ENCODE measurements at regions not wholly inside any gene's neighbourhood (a gene's known extent, or its start where the extent isn't known, plus 50 kb on each side); places are given as distances from the start of the nearest gene placed in this dataset.

DNA sequence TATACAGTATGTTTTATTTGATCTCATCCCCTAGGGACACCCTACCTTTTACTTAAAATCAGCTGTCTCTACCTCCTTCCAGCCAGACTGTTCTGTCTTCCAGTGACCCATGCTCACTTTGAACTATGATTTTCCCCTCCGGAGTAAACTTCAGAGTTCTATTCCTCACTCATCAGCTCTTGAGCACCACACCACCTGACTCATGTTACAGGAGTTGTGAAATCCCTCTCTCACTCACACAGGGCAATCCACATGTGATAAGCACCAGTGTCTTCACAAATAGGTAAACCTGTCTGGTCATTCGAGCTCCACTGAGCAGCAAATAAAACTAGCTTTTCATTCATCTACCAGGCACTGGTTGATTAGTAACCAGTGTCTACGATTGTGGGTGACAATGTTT is 177.3 kb upstream of the BMP4 start:
- no peak for DNase-seq

DNA sequence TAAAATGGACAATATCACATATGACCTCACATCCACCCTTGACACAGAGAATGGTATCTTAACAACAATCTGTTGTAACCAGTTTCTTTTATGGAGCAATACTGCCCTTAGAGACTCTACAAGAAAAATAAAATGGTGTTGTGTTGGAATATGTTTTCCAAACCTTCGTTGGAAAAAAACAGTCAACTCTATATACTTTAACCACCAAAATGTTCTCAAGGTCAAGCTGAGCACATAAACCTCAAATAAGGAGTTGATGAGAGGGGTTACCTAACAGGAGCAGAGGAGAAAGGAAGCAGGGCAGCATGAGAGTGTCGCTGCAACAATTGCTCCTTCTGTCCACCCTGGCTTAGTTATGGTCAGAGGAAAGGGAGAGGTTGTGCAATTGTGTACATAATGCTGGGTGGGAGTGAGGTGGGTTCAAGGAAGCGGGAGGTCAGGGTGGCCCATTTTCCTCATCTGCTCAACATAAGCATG is 179.2 kb upstream of the BMP4 start:
- DNase-seq, result no peak

GRCh38 chr14:54136894-54137613 is 180.4 kb upstream of the BMP4 start:
- DNase-seq, result no peak

GRCh38 chr14:54137614-54137961 is 181.0 kb upstream of the BMP4 start:
- DNase-seq, result no peak

- DNase-seq, result no peak
These were observed 181.4 kb upstream of the BMP4 start for GRCh38 chr14:54138024-54138353.

DNA sequence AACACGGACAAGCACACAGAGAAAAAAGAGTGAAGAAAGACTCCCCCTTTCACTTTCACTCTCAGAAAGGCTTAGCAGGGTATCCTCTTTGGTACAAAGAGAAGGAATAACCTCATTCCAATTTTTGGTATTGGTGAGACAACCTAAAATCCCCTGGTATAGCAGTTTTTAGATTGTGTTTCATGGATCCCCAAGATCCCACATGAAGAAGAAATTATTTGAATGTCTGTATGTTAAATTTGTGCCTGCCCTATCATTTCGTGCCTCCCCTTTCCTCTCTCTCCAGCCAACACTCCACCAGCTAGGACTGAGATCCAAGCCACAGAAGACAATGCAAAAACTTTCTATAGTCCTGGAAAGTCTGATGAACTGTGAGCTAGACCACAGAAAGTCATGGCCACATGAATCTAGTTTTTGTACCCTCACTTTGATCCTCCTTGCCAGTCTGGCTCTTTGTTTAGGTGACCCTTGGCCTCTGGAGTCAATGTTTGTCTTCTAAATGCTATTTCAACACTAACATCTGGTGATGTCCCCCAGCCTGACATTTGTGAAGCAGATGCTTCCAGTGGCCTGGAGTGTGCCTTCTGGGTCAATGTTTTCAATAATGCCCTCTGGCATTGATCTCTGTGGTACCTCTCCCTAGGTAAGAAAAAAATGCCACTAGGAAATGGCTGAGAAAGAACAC is 181.9 kb upstream of the BMP4 start:
- no peak for DNase-seq

DNA sequence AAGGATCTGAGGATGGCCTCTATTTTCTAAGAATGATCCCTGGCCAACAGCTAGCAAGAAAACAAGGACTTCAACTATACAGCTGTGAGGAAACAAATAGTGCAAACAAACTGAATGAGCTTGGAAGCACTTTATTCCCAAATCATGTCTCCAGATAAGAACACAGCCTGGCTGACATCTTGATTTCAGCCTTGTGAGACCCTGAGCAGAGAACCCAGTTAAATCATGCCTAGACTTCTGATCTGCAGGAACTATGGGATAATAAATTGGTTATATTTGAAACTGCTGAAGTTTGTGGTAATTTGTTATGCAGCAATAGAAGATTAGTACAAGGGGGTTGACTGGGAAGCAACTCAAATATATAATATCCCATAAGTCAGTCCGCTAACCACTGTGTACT is 183.9 kb upstream of the BMP4 start:
- DNase-seq, result no peak

GRCh38 chr14:54146601-54147000 is 190.0 kb upstream of the BMP4 start:
- no peak for DNase-seq

DNA sequence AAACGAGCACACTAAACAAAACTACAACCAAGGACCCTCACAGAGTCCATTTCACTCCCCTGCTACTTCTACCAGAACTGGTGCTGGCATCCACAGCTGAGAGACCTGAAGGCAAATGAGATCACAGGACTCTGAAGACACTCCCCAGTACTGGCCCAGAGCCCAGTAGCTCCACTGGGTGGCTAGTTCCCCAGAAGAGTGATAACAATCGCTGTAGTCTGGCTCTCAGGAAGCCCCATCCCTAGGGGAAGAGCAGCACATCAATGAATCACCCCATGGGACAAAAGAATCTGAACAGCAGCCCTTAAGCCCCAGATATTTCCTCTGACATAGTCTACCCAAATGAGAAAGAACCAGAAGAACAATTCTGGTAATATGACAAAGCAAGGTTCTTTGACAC is 190.7 kb upstream of the BMP4 start:
- no peak for DNase-seq

GRCh38 chr14:54147758-54148157 is 191.1 kb upstream of the BMP4 start:
- no peak for DNase-seq

GRCh38 chr14:54148251-54148650 is 191.6 kb upstream of the BMP4 start:
- DNase-seq, result no peak

- no peak for DNase-seq
These were observed 195.7 kb upstream of the BMP4 start for GRCh38 chr14:54152351-54152750.

DNA sequence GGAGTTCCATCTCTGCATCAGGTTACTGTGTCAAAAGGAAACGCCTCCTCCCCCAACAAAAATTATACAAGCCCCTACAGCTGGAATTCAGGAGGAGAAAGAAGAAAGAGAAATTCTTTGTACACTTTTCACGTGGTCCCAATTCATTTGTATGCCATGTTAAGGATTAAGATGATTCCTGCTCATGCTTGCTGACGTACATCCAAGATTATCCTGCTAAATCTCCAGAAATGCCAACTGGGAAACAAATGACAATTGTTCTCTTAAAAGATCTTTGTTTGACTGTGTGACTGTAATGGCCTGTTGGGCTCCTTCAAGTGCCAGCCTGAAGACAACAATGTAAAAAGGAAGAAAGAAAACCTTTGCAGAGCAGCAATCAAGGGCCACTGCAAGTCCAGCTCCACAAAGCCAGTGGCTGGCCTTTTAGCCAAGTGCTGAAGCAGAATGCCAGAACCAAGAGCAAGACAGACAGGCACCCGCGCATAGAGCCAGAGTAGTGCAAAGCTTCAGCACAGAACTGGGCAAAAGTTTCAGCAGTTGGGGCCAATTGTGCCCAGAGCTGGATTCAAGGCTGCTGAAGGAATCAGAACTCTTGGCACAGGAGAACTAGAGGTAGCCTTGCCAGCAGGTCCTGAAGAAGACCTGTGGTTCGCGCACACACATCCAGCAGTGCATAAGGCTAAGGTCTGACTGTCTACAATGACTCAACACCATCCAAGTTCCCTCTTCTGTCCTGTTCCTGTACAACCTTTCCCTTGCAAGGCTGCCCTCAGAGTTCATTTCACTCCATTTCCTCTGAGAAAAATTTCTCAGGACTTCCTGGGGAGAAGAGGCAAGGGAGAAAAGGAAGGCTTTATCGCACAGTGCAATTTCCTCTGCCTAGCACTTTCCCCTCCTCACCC is 209.7 kb upstream of the BMP4 start:
- DNase-seq, result no peak

- DNase-seq, result no peak
These were observed 211.9 kb upstream of the BMP4 start for GRCh38 chr14:54168489-54168888.

- DNase-seq, result peak; percentile 7
These were observed 212.8 kb upstream of the BMP4 start for GRCh38 chr14:54169254-54169924.

DNA sequence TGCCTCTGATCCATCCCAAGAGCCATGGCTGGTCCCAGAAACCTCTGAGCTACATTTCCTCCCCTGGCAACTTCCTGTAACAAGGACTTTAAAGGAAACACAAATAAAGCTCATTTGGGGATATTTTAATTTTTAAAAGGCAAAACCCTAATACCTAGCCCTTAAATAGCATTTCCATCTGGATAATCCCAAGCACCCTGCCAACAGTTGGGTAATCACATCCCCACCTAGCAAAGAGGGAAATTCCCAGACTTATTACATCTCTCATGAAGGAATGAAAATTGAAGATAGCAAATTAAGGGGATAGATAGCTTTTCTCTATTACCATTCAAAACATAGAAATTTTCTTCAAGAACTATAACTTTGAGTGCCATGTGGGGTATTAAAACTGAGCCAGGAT is 213.7 kb upstream of the BMP4 start:
- DNase-seq, result no peak

DNA sequence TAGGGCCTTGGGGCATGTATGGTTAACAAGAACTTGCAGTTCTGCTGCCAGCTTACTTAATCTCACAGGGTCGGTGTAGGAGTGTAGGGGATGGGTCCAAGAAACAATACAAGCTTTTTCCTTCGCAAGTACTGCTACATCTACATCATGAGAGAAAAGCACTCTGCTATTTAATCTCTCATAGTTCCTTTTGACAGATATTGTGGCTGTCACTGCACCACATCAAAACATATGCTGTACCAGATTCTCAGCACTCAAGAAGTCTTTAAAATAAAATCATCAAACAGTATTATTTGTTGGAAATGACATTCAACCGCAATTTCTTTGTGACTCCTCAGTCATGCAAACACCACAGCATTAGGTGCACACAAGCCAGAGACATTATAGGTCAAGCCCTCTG is 215.5 kb upstream of the BMP4 start:
- no peak for DNase-seq

DNA sequence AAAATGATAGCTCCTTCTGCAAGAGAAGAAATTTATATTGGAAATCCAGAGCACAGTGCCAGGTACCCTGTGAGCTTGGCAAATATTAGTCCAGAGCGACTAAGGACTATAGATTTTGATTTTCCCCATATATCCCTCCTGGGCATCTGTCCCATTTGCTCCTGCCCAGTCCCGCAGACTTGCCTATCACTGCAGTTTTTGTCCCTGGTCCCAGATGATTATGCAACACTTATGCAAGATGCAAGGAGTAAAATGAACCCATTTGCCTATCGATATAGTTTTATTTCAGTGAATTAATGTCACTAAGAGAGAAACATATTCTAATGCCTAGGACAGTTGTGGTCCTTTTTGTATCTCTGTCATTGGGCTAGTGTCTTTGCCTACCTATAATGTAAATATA is 215.9 kb upstream of the BMP4 start:
- no peak for DNase-seq

GRCh38 chr14:54173802-54174201 is 217.2 kb upstream of the BMP4 start:
- no peak for DNase-seq

DNA sequence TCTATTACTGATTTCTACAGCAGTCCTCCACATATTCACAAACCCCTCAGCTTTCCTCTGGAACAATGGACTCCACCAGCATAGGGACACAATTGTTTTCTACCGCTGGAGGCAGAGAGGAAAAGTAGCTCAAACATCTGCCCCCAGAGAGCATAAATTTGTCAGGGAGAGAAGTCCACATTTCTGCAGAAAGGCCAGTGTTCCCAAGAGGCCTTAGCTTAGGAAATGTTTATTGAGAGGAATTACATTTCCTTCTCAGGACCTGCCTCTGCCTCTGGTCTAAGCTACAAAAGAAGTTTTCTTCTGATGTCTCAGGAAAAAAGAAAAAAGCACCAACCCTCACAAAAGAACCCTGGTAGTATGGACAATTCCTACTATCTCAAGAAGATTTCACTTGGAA is 217.8 kb upstream of the BMP4 start:
- no peak for DNase-seq

GRCh38 chr14:54175298-54175942 is 218.8 kb upstream of the BMP4 start:
- peak; percentile 65 for DNase-seq

DNA sequence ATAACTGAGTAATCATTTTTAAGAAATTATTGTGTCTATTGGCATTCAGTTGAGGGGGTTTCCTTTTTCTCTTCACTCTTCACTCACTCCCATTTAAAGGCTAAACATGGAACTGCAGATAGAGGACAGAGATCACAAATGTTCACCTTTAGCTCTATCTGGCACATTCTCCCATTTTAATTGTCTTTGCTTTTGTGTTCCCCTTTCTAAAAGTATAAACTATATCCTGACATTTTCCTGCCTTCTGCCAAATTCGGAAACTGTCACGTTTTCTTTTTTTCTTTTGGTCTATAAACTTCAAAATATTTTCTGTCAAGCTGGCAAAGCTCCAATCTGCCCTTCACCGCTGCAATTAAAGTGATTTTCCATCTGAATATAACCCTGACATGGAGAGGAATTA is 219.8 kb upstream of the CDKN3 start:
- no peak for DNase-seq

Measured in activated CD4-positive, alpha-beta T cell treated with anti-CD3 and anti-CD28 coated beads, Interleukin-10, Interleukin-2, amounts not matched to agents 100 ng/mL and 50 ng/mL, durations not matched to agents 16 hours and 8 hours (primary cell).